ENCODE measurements at regions not wholly inside any gene's neighbourhood (a gene's known extent, or its start where the extent isn't known, plus 50 kb on each side); places are given as distances from the start of the nearest gene placed in this dataset.

GRCh38 chr14:97976861-97977260, 1179.7 kb downstream of the VRK1 start:
- no peak for TF ChIP-seq SP1 (CRISPR knock-in tag; conservative IDR thresholded peaks at IDR 0.05)
- no peak for TF ChIP-seq CTCF (IDR thresholded peaks at IDR 0.05)
- no peak for TF ChIP-seq PREB (CRISPR knock-in tag; IDR thresholded peaks at IDR 0.05; ENCODE audit: borderline replicate concordance)
- TF ChIP-seq MAX (CRISPR knock-in tag; IDR thresholded peaks at IDR 0.05) = no peak
- TF ChIP-seq CREM (CRISPR knock-in tag; IDR thresholded peaks at IDR 0.05) = no peak
- no peak for TF ChIP-seq MXD4 (CRISPR knock-in tag; IDR thresholded peaks at IDR 0.05; ENCODE audit: borderline replicate concordance)
- TF ChIP-seq, protein P1, sequence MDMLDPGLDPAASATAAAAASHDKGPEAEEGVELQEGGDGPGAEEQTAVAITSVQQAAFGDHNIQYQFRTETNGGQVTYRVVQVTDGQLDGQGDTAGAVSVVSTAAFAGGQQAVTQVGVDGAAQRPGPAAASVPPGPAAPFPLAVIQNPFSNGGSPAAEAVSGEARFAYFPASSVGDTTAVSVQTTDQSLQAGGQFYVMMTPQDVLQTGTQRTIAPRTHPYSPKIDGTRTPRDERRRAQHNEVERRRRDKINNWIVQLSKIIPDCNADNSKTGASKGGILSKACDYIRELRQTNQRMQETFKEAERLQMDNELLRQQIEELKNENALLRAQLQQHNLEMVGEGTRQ (CRISPR knock-in tag; IDR thresholded peaks at IDR 0.05) = no peak
- no peak for TF ChIP-seq ETV6 (CRISPR knock-in tag; IDR thresholded peaks at IDR 0.05)
- no peak for TF ChIP-seq TP53 (CRISPR knock-in tag; IDR thresholded peaks at IDR 0.05)
- no peak for TF ChIP-seq KAT7 (CRISPR knock-in tag; IDR thresholded peaks at IDR 0.05; ENCODE audit: borderline replicate concordance)
- TF ChIP-seq TCF7 (CRISPR knock-in tag; IDR thresholded peaks at IDR 0.05; ENCODE audit: low read depth) = no peak
- TF ChIP-seq E2F5 (CRISPR knock-in tag; IDR thresholded peaks at IDR 0.05) = no peak
- no peak for TF ChIP-seq OVOL2 (CRISPR knock-in tag; IDR thresholded peaks at IDR 0.05; ENCODE audit: borderline replicate concordance)
- no peak for TF ChIP-seq TEAD4 (CRISPR knock-in tag; IDR thresholded peaks at IDR 0.05)

Data from WTC11 (cell line).